ENCODE measurements at regions not wholly inside any gene's neighbourhood (a gene's known extent, or its start where the extent isn't known, plus 50 kb on each side); places are given as distances from the start of the nearest gene placed in this dataset.

GRCh38 chr17:31746884-31747495 lies 112.1 kb downstream of the COPRS start:
- Histone ChIP-seq H3K4me3 (ENCODE audit: low read depth, low read length) (no peak overlapping the region), H3K27ac (ENCODE audit: extremely low read depth, low read depth, low read length) (no peak overlapping the region), H3K36me3 (ENCODE audit: control insufficient read depth in 2 of 2, insufficient read depth in 1 of 2, low read length in 2 of 2) (no peaks in the 10 kb centered on the region), H3K9me3 (ENCODE audit: control insufficient read depth, insufficient read depth, low read depth, low read length) (no peaks in the 10 kb centered on the region), H3K4me1 (ENCODE audit: control insufficient read depth, insufficient read depth, low read length) (peaks cover 11% of the 10 kb centered on the region)
- ChIA-PET POLR2A (no interaction called here), CTCF (interaction anchor here (0.6 to 0.9 kb wide), 3 partner anchors 22 to 95 kb away, joined by 3 to 7 read pairs (median 4); no protein-coding TSS in a partner anchor)
- no peak for TF ChIP-seq ZNF37A (tag by site-specific recombination; IDR thresholded peaks at IDR 0.05)

DNA sequence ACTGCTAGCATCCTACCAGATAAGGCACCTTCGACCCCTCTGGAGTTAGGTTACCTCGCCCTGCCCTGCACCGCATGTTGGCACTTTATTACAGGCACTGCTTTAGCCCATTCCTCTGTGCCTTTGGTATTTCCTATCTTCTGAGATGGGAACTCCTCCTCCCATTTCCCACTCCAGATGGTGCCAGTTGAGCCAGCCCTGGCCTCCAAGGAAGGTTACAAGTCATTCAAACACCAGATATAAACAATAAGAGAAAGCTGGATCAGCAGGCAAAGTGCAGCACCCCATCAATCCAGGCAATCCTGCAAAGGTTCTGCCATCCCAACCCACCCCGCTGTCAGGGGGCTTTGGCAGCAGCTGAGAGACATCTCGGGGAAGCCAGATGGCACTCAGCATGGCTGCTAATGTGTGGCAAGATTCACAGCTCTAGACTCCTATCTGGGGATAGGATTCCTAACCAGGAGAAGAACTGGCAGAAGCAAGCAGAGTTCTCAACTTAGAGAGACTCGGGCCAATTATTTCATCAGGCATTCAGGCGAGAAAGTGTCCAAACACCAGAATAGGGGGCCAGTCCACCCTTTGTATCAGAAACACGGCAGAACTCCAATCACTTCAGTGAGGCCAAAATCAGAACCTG lies 113.0 kb downstream of the COPRS start:
- no peak overlapping the region for H3K27ac ChIP-seq (ENCODE audit: extremely low read depth, low read depth, low read length)
- CTCF ChIA-PET, result interaction anchor here (0.6 to 0.9 kb wide), 2 partner anchors 85 to 96 kb away, joined by 3 to 7 read pairs; no protein-coding TSS in a partner anchor
- TF ChIP-seq ZEB2 (tag by site-specific recombination; IDR thresholded peaks at IDR 0.05) (no peak), ZNF140 (tag by site-specific recombination; IDR thresholded peaks at IDR 0.05) (no peak), ZNF626 (tag by site-specific recombination; IDR thresholded peaks at IDR 0.05) (no peak), ZNF184 (tag by site-specific recombination; IDR thresholded peaks at IDR 0.05) (no peak), ZNF248 (tag by site-specific recombination; IDR thresholded peaks at IDR 0.05) (no peak), SP2 (tag by site-specific recombination; IDR thresholded peaks at IDR 0.05) (no peak), ZNF354C (tag by site-specific recombination; IDR thresholded peaks at IDR 0.05; ENCODE audit: borderline replicate concordance, low read depth) (no peak), INSM2 (tag by site-specific recombination; IDR thresholded peaks at IDR 0.05) (no peak), ZFHX2 (tag by site-specific recombination; conservative IDR thresholded peaks at IDR 0.05) (no peak), REPIN1 (tag by site-specific recombination; IDR thresholded peaks at IDR 0.05; ENCODE audit: low read depth) (no peak)
- POLR2A ChIA-PET, result no interaction called here
- H3K4me1 ChIP-seq (ENCODE audit: control insufficient read depth, insufficient read depth, low read length), result peaks cover 11% of the 10 kb centered on the region
- H3K9me3 ChIP-seq (ENCODE audit: control insufficient read depth, insufficient read depth, low read depth, low read length), result no peaks in the 10 kb centered on the region
- H3K4me3 ChIP-seq (ENCODE audit: low read depth, low read length), result no peak overlapping the region
- H3K36me3 ChIP-seq (ENCODE audit: control insufficient read depth in 2 of 2, insufficient read depth in 1 of 2, low read length in 2 of 2), result no peaks in the 10 kb centered on the region

GRCh38 chr17:31744511-31744951 lies 114.5 kb downstream of the COPRS start:
- H3K9me3 ChIP-seq (ENCODE audit: control insufficient read depth, insufficient read depth, low read depth, low read length), result no peaks in the 10 kb centered on the region
- no peaks in the 10 kb centered on the region for H3K36me3 ChIP-seq (ENCODE audit: control insufficient read depth in 2 of 2, insufficient read depth in 1 of 2, low read length in 2 of 2)
- ChIA-PET POLR2A (no interaction called here), CTCF (interaction anchor here (0.6 kb wide), 1 partner anchor 334 kb away, joined by 3 read pairs; no protein-coding TSS in a partner anchor)
- H3K27ac ChIP-seq (ENCODE audit: extremely low read depth, low read depth, low read length), result no peak overlapping the region
- no peak overlapping the region for H3K4me3 ChIP-seq (ENCODE audit: low read depth, low read length)
- H3K4me1 ChIP-seq (ENCODE audit: control insufficient read depth, insufficient read depth, low read length), result peaks cover 11% of the 10 kb centered on the region
- TF ChIP-seq IKZF3 (tag by site-specific recombination; IDR thresholded peaks at IDR 0.05) (no peak), ZSCAN16 (tag by site-specific recombination; IDR thresholded peaks at IDR 0.05) (no peak), ZNF132 (tag by site-specific recombination; IDR thresholded peaks at IDR 0.05; ENCODE audit: borderline replicate concordance) (no peak), ATF2 (tag by site-specific recombination; IDR thresholded peaks at IDR 0.05; ENCODE audit: low read depth) (no peak), OSR2 (tag by site-specific recombination; IDR thresholded peaks at IDR 0.05) (peak; percentile 83), ZNF549 (tag by site-specific recombination; IDR thresholded peaks at IDR 0.05) (no peak), ZNF202 (tag by site-specific recombination; IDR thresholded peaks at IDR 0.05; ENCODE audit: borderline replicate concordance) (no peak), ZNF354C (tag by site-specific recombination; IDR thresholded peaks at IDR 0.05; ENCODE audit: borderline replicate concordance, low read depth) (no peak), ZNF239 (tag by site-specific recombination; IDR thresholded peaks at IDR 0.05) (no peak)
- TF ChIP-seq, protein P1, sequence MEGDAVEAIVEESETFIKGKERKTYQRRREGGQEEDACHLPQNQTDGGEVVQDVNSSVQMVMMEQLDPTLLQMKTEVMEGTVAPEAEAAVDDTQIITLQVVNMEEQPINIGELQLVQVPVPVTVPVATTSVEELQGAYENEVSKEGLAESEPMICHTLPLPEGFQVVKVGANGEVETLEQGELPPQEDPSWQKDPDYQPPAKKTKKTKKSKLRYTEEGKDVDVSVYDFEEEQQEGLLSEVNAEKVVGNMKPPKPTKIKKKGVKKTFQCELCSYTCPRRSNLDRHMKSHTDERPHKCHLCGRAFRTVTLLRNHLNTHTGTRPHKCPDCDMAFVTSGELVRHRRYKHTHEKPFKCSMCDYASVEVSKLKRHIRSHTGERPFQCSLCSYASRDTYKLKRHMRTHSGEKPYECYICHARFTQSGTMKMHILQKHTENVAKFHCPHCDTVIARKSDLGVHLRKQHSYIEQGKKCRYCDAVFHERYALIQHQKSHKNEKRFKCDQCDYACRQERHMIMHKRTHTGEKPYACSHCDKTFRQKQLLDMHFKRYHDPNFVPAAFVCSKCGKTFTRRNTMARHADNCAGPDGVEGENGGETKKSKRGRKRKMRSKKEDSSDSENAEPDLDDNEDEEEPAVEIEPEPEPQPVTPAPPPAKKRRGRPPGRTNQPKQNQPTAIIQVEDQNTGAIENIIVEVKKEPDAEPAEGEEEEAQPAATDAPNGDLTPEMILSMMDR (tag by site-specific recombination; IDR thresholded peaks at IDR 0.05), result no peak
- TF ChIP-seq, protein P2, sequence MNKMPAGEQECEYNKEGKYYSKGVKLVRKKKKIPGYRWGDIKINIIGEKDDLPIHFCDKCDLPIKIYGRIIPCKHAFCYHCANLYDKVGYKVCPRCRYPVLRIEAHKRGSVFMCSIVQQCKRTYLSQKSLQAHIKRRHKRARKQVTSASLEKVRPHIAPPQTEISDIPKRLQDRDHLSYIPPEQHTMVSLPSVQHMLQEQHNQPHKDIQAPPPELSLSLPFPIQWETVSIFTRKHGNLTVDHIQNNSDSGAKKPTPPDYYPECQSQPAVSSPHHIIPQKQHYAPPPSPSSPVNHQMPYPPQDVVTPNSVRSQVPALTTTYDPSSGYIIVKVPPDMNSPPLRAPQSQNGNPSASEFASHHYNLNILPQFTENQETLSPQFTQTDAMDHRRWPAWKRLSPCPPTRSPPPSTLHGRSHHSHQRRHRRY (tag by site-specific recombination; IDR thresholded peaks at IDR 0.05), result no peak
- TF ChIP-seq, protein P3, sequence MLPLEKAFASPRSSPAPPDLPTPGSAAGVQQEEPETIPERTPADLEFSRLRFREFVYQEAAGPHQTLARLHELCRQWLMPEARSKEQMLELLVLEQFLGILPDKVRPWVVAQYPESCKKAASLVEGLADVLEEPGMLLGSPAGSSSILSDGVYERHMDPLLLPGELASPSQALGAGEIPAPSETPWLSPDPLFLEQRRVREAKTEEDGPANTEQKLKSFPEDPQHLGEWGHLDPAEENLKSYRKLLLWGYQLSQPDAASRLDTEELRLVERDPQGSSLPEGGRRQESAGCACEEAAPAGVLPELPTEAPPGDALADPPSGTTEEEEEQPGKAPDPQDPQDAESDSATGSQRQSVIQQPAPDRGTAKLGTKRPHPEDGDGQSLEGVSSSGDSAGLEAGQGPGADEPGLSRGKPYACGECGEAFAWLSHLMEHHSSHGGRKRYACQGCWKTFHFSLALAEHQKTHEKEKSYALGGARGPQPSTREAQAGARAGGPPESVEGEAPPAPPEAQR (tag by site-specific recombination; IDR thresholded peaks at IDR 0.05), result no peak

Measured in HEK293 (cell line).